Fibroblast of lung (primary cell): ENCODE measurements at regions not wholly inside any gene's neighbourhood (a gene's known extent, or its start where the extent isn't known, plus 50 kb on each side); places are given as distances from the start of the nearest gene placed in this dataset.
A peak's percentile ranks its signal among the peaks of the same experiment; 100 is the strongest.

ENCODE experiments used
- DNase-seq, 2 donors: peaks; one replicate each; pipeline versions ENCODE4 v3.0.0 to v3.0.0-alpha.2; 2010; ENCODE audit warnings: low read depth in 2 of 2
- H2AFZ ChIP-seq: 2 replicates; pipeline ENCODE4 v1.5.1; 2012; ENCODE audit warnings: low read length, control low read depth, inconsistent platforms
- H3K27ac ChIP-seq: 2 replicates; pipeline ENCODE4 v1.5.1; 2011; ENCODE audit warnings: low read length, control low read depth; ENCODE audit not compliant: insufficient read depth
- H3K27me3 ChIP-seq: 2 replicates; pipeline ENCODE4 v1.5.1; 2011; ENCODE audit warnings: mild to moderate bottlenecking, low read length; ENCODE audit not compliant: control insufficient read depth, insufficient read depth
- H3K36me3 ChIP-seq: 2 replicates; pipeline ENCODE4 v1.5.1; 2011; ENCODE audit warnings: low read length; ENCODE audit not compliant: control insufficient read depth, insufficient read depth
- H3K4me1 ChIP-seq: 2 replicates; pipeline ENCODE4 v1.5.1; 2011; ENCODE audit warnings: low read length; ENCODE audit not compliant: control insufficient read depth, insufficient read depth; ENCODE audit errors: extremely low read depth
- H3K4me2 ChIP-seq: 2 replicates; pipeline ENCODE4 v1.5.1; 2011; ENCODE audit warnings: low read length, control low read depth; ENCODE audit not compliant: insufficient read depth; ENCODE audit errors: extremely low read depth
- H3K4me3 ChIP-seq, 4 experiments: fragments of 200-600 bp in 1 of 4; sonication (generic) in 1 of 4; replicated peaks in 1 of 4; 2 replicates each; pipeline ENCODE4 v1.5.1; 2011 to 2016; ENCODE audit warnings: low read length in 4 of 4, low read depth in 3 of 4, mild to moderate bottlenecking in 3 of 4, control low read depth in 2 of 4, inconsistent platforms in 1 of 4, mixed read lengths in 1 of 4; ENCODE audit not compliant: insufficient read depth in 1 of 4; ENCODE audit errors: control extremely low read depth in 1 of 4
- H3K79me2 ChIP-seq: 2 replicates; pipeline ENCODE4 v1.5.1; 2012; ENCODE audit warnings: mild to moderate bottlenecking, low read length, inconsistent platforms; ENCODE audit not compliant: control insufficient read depth, insufficient read depth
- H3K9ac ChIP-seq: 2 replicates; pipeline ENCODE4 v1.5.1; 2011; ENCODE audit warnings: mild to moderate bottlenecking, low read length, control low read depth; ENCODE audit not compliant: insufficient read depth
- H3K9me3 ChIP-seq: 2 replicates; pipeline ENCODE4 v1.5.1; 2012; ENCODE audit warnings: low read depth, low read length; ENCODE audit not compliant: control insufficient read depth, insufficient read depth
- H4K20me1 ChIP-seq: 2 replicates; pipeline ENCODE4 v1.5.1; 2011; ENCODE audit warnings: low read length; ENCODE audit not compliant: control insufficient read depth, insufficient read depth; ENCODE audit errors: extremely low read depth
- CTCF ChIP-seq, 2 donors: IDR thresholded peaks in 1 of 2; conservative IDR thresholded peaks in 1 of 2; 1 replicate in 1 of 2; 2 replicates in 1 of 2; pipeline ENCODE4 v1.5.1; 2011 to 2012; ENCODE audit warnings: low read length in 2 of 2, control low read depth in 1 of 2, inconsistent platforms in 1 of 2, low read depth in 1 of 2, mild to moderate bottlenecking in 1 of 2
- EZH2 ChIP-seq: IDR thresholded peaks from 2 replicates; pipeline ENCODE4 v1.5.1; 2012; ENCODE audit warnings: low read length, control low read depth, mild to moderate bottlenecking; ENCODE audit errors: missing control alignments

GRCh38 chr14:88955455-88955854, 131.0 kb downstream of the TTC8 start:
- Histone ChIP-seq H3K36me3 (no peaks in the 10 kb centered on the region), H2AFZ (no peak overlapping the region), H3K4me2 (no peak overlapping the region), H3K9ac (no peak overlapping the region), H3K9me3 (no peaks in the 10 kb centered on the region), H3K4me3 (no peak overlapping the region), H3K27me3 (peaks cover 3% of the 10 kb centered on the region), H4K20me1 (no peaks in the 10 kb centered on the region), H3K79me2 (no peaks in the 10 kb centered on the region), H3K27ac (no peak overlapping the region), H3K4me1 (no peaks in the 10 kb centered on the region)
- peak in 1 of 2 donors; percentile 67 for DNase-seq
- TF ChIP-seq EZH2, result no peak
- no peak for TF ChIP-seq CTCF (conservative IDR thresholded peaks at IDR 0.05 in 1 of 2, IDR thresholded peaks at IDR 0.05 in 1 of 2; ENCODE audit: low read depth in 1 of 2, low read length in 2 of 2)

- H2AFZ ChIP-seq, result no peak overlapping the region
- H3K79me2 ChIP-seq, result no peaks in the 10 kb centered on the region
- no peak overlapping the region for H3K4me3 ChIP-seq
- no peaks in the 10 kb centered on the region for H3K27me3 ChIP-seq
- H3K4me1 ChIP-seq, result no peaks in the 10 kb centered on the region
- H3K27ac ChIP-seq, result no peak overlapping the region
- H3K9ac ChIP-seq, result no peak overlapping the region
- no peaks in the 10 kb centered on the region for H3K36me3 ChIP-seq
- TF ChIP-seq CTCF (conservative IDR thresholded peaks at IDR 0.05 in 1 of 2, IDR thresholded peaks at IDR 0.05 in 1 of 2; ENCODE audit: low read depth in 1 of 2, low read length in 2 of 2), result no peak
- no peak for TF ChIP-seq EZH2
- no peaks in the 10 kb centered on the region for H3K9me3 ChIP-seq
- no peak overlapping the region for H3K4me2 ChIP-seq
- no peak for DNase-seq
- H4K20me1 ChIP-seq, result no peaks in the 10 kb centered on the region
Measured at GRCh38 chr14:88960496-88960895, 136.0 kb downstream of the TTC8 start.

- no peaks in the 10 kb centered on the region for H4K20me1 ChIP-seq
- no peaks in the 10 kb centered on the region for H3K27me3 ChIP-seq
- H3K79me2 ChIP-seq, result no peaks in the 10 kb centered on the region
- no peak for TF ChIP-seq EZH2
- no peak for TF ChIP-seq CTCF (conservative IDR thresholded peaks at IDR 0.05 in 1 of 2, IDR thresholded peaks at IDR 0.05 in 1 of 2; ENCODE audit: low read depth in 1 of 2, low read length in 2 of 2)
- no peak overlapping the region for H3K27ac ChIP-seq
- H3K4me2 ChIP-seq, result no peak overlapping the region
- H3K9ac ChIP-seq, result no peak overlapping the region
- no peak overlapping the region for H3K4me3 ChIP-seq
- peak in 1 of 2 donors; percentile 18 for DNase-seq
- no peak overlapping the region for H2AFZ ChIP-seq
- no peaks in the 10 kb centered on the region for H3K4me1 ChIP-seq
- H3K36me3 ChIP-seq, result no peaks in the 10 kb centered on the region
- no peaks in the 10 kb centered on the region for H3K9me3 ChIP-seq
Measured at GRCh38 chr14:88961214-88961613, 136.8 kb downstream of the TTC8 start.
